CD14-positive monocyte (primary cell): ENCODE measurements at regions not wholly inside any gene's neighbourhood (a gene's known extent, or its start where the extent isn't known, plus 50 kb on each side); places are given as distances from the start of the nearest gene placed in this dataset.

ENCODE experiments used
- DNase-seq, 3 donors: peaks; one replicate each; pipeline ENCODE4 v3.0.0-alpha.2; 2011 to 2022
- H2AFZ ChIP-seq: 2 replicates; pipeline ENCODE4 v1.6.0; 2012; ENCODE audit warnings: mild to moderate bottlenecking, low read depth, low read length, inconsistent platforms; ENCODE audit not compliant: insufficient read depth, poor library complexity, severe bottlenecking
- H3K27ac ChIP-seq, 2 donors: 1 replicate in 1 of 2; 2 replicates in 1 of 2; pipeline ENCODE4 v1.5.1; 2012 to 2013; ENCODE audit warnings: low read length in 2 of 2, control low read depth in 1 of 2, inconsistent platforms in 1 of 2, low read depth in 1 of 2, mild to moderate bottlenecking in 1 of 2
- H3K27me3 ChIP-seq, 2 donors: one replicate each; pipeline versions ENCODE4 v1.6.0 to v1.6.1; 2011 to 2013; ENCODE audit warnings: low read length in 2 of 2; ENCODE audit not compliant: control insufficient read depth in 2 of 2, insufficient read depth in 2 of 2
- H3K36me3 ChIP-seq, 2 donors: replicated peaks in 1 of 2; 1 replicate in 1 of 2; 2 replicates in 1 of 2; pipeline versions ENCODE4 v1.5.1 to v1.6.1; 2012 to 2013; ENCODE audit warnings: low read length in 2 of 2, control low read depth in 1 of 2, inconsistent platforms in 1 of 2, mild to moderate bottlenecking in 1 of 2; ENCODE audit not compliant: insufficient read depth in 2 of 2, control insufficient read depth in 1 of 2
- H3K4me1 ChIP-seq, 2 donors: 1 replicate in 1 of 2; 2 replicates in 1 of 2; pipeline versions ENCODE4 v1.5.1 to v1.6.1; 2012 to 2013; ENCODE audit warnings: low read length in 2 of 2, control low read depth in 1 of 2, inconsistent platforms in 1 of 2, mild to moderate bottlenecking in 1 of 2, moderate library complexity in 1 of 2; ENCODE audit not compliant: insufficient read depth in 2 of 2, control insufficient read depth in 1 of 2
- H3K4me2 ChIP-seq: replicated peaks from 2 replicates; pipeline ENCODE3; 2012; ENCODE audit warnings: low read length, moderate library complexity, mild to moderate bottlenecking; ENCODE audit not compliant: poor library complexity, severe bottlenecking; ENCODE audit errors: extremely low read depth
- H3K4me3 ChIP-seq, 3 experiments: fragments of 200-600 bp in 1 of 3; sonication (generic) in 1 of 3; replicated peaks in 1 of 3; 1 replicate in 2 of 3; 2 replicates in 1 of 3; pipeline ENCODE4 v1.5.1; 2011 to 2013; ENCODE audit warnings: low read length in 3 of 3, mild to moderate bottlenecking in 3 of 3, control low read depth in 2 of 3, low read depth in 2 of 3, inconsistent platforms in 1 of 3, moderate library complexity in 1 of 3
- H3K79me2 ChIP-seq: 2 replicates; pipeline ENCODE4 v1.6.0; 2012; ENCODE audit warnings: mild to moderate bottlenecking, control low read depth, inconsistent platforms, low read length, moderate library complexity; ENCODE audit not compliant: insufficient read depth
- H3K9ac ChIP-seq: 2 replicates; pipeline ENCODE4 v1.6.0; 2017; ENCODE audit warnings: low read length, mild to moderate bottlenecking; ENCODE audit not compliant: insufficient read depth, poor library complexity, severe bottlenecking
- H3K9me3 ChIP-seq, 2 donors: replicated peaks in 1 of 2; 1 replicate in 1 of 2; 2 replicates in 1 of 2; pipeline versions ENCODE4 v1.5.1 to v1.6.1; 2012 to 2013; ENCODE audit warnings: low read length in 2 of 2, control low read depth in 1 of 2; ENCODE audit not compliant: control insufficient read depth in 1 of 2, insufficient read depth in 1 of 2
- H4K20me1 ChIP-seq: 2 replicates; pipeline ENCODE4 v1.6.0; 2012; ENCODE audit warnings: mild to moderate bottlenecking, low read length, control low read depth, moderate library complexity; ENCODE audit not compliant: insufficient read depth
- H3K27ac Mint-ChIP-seq, 7 donors: one replicate each; pipeline ENCODE4 v1.8.0; 2020; ENCODE audit warnings: mild to moderate bottlenecking in 7 of 7, mixed read lengths in 7 of 7, moderate library complexity in 6 of 7, inconsistent platforms in 2 of 7
- H3K27me3 Mint-ChIP-seq, 3 donors: one replicate each; pipeline ENCODE4 v1.8.0; 2021 to 2022; ENCODE audit warnings: low read depth in 3 of 3, mild to moderate bottlenecking in 3 of 3, mixed read lengths in 3 of 3, moderate library complexity in 3 of 3, inconsistent platforms in 1 of 3
- H3K36me3 Mint-ChIP-seq, 2 donors: one replicate each; pipeline ENCODE4 v1.8.0; 2020; ENCODE audit warnings: mixed read lengths in 2 of 2, inconsistent platforms in 1 of 2, mild to moderate bottlenecking in 1 of 2
- H3K4me1 Mint-ChIP-seq: one replicate; pipeline ENCODE4 v1.8.0; 2020; ENCODE audit warnings: mild to moderate bottlenecking, mixed read lengths
- H3K4me3 Mint-ChIP-seq, 2 donors: one replicate each; pipeline ENCODE4 v1.8.0; 2020; ENCODE audit warnings: mild to moderate bottlenecking in 2 of 2, mixed read lengths in 2 of 2, moderate library complexity in 1 of 2
- H3K9me3 Mint-ChIP-seq, 7 donors: one replicate each; pipeline ENCODE4 v1.8.0; 2020 to 2022; ENCODE audit warnings: mixed read lengths in 7 of 7, mild to moderate bottlenecking in 6 of 7, moderate library complexity in 6 of 7, inconsistent platforms in 2 of 7
- CTCF ChIP-seq: fragments of 200-600 bp; IDR thresholded peaks from one replicate; pipeline ENCODE4 v1.8.0; 2022; ENCODE audit warnings: antibody characterized with exemption, mild to moderate bottlenecking
- WGBS: methylation state at CpG from one replicate; pipeline ENCODE4 v1.1.5; 2013; ENCODE audit warnings: missing lambda C conversion rate; ENCODE audit not compliant: insufficient coverage; 5-methylcytosine and 5-hydroxymethylcytosine counted together
- intact Hi-C, 2 donors: fragments of 100-400 bp; cut with micrococcal nuclease; formaldehyde crosslinking; loops; one replicate each; pipeline versions ENCODE4 v1.15.0 to v1.15.1; 2023

- no peaks in the 10 kb centered on the region for H3K27me3 ChIP-seq
- H3K4me3 ChIP-seq = no peak overlapping the region
- H3K9me3 Mint-ChIP-seq = peaks cover 0 to 2% (median 0%) of the 10 kb centered on the region in 7 donors
- no peak overlapping the region for H3K27ac ChIP-seq
- WGBS = 57% methylated on average over 3 of the region's 8 CpGs
- peaks cover 55% of the 10 kb centered on the region for H3K4me1 Mint-ChIP-seq
- peaks cover 32 to 41% of the 10 kb centered on the region in 2 donors for H3K4me1 ChIP-seq
- H3K27ac Mint-ChIP-seq = peak overlapping the region in 1 of 7 donors; percentile 31
- H3K27me3 Mint-ChIP-seq = peaks cover 0 to 6% (median 2%) of the 10 kb centered on the region in 3 donors
- H3K79me2 ChIP-seq = no peaks in the 10 kb centered on the region
- H3K9me3 ChIP-seq = no peaks in the 10 kb centered on the region
- H3K4me2 ChIP-seq = no peak overlapping the region
- no peak overlapping the region for H3K4me3 Mint-ChIP-seq
- no peaks in the 10 kb centered on the region for H4K20me1 ChIP-seq
- H3K9ac ChIP-seq = no peak overlapping the region
- H3K36me3 ChIP-seq = no peaks in the 10 kb centered on the region
- DNase-seq = no peak
- intact Hi-C loops = loop anchor here in 1 of 2 donors (5.0 kb wide), 1 partner anchor 119 kb away; no protein-coding TSS in a partner anchor
- TF ChIP-seq CTCF = no peak
- peaks cover 2 to 3% of the 10 kb centered on the region in 2 donors for H3K36me3 Mint-ChIP-seq
- H2AFZ ChIP-seq = no peak overlapping the region
These were observed 282.3 kb downstream of the XXYLT1 start for GRCh38 chr3:194988495-194989165.

DNA sequence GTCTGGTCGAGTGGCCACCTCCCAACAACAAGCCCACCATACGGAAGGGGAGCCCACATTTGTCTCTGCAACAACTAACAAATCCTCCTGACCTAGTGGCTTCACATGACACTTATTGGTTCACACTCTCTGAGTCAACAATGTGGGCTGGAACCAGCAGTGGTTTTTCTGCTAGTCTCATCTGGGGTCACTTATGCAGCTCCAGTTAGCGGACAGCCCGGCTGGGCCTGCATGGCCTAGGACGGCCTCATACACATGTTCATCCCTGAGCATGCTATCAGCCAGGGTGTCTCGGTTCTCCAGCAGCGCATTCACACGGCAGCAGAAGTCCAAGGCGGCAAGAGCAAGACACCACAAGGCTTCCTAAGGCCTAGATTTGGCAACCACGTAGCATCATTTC is 281.7 kb downstream of the XXYLT1 start:
- H3K9ac ChIP-seq = no peak overlapping the region
- H3K4me1 ChIP-seq = peaks cover 25 to 35% of the 10 kb centered on the region in 2 donors
- no peaks in the 10 kb centered on the region for H3K9me3 ChIP-seq
- H3K9me3 Mint-ChIP-seq = peaks cover 0 to 2% (median 0%) of the 10 kb centered on the region in 7 donors
- no peaks in the 10 kb centered on the region for H3K79me2 ChIP-seq
- no peaks in the 10 kb centered on the region for H4K20me1 ChIP-seq
- no peaks in the 10 kb centered on the region for H3K27me3 ChIP-seq
- no peak overlapping the region for H3K4me3 ChIP-seq
- intact Hi-C loops = loop anchor here in 1 of 2 donors (5.0 kb wide), 1 partner anchor 118 kb away; no protein-coding TSS in a partner anchor
- WGBS = 90% methylated on average over 7 of the region's 10 CpGs
- H3K4me3 Mint-ChIP-seq = no peak overlapping the region
- H2AFZ ChIP-seq = no peak overlapping the region
- H3K27me3 Mint-ChIP-seq = peaks cover 0 to 2% (median 2%) of the 10 kb centered on the region in 3 donors
- no peak overlapping the region for H3K27ac ChIP-seq
- H3K4me2 ChIP-seq = no peak overlapping the region
- peaks cover 2 to 3% of the 10 kb centered on the region in 2 donors for H3K36me3 Mint-ChIP-seq
- no peak for DNase-seq
- no peak for TF ChIP-seq CTCF
- H3K4me1 Mint-ChIP-seq = peaks cover 49% of the 10 kb centered on the region
- no peak overlapping the region for H3K27ac Mint-ChIP-seq
- no peaks in the 10 kb centered on the region for H3K36me3 ChIP-seq
